IMR-90 (cell line): ENCODE measurements at regions not wholly inside any gene's neighbourhood (a gene's known extent, or its start where the extent isn't known, plus 50 kb on each side); places are given as distances from the start of the nearest gene placed in this dataset.
"Not testable (repeated sequence)": the region's sequence is repeated elsewhere in the genome, so short reads cannot be mapped to it uniquely, and the experiment has no call there.

Experiments
- BHLHE40 ChIP-seq: fragments of 150-350 bp; IDR thresholded peaks from 2 replicates; pipeline ENCODE4 v1.6.1; 2016; ENCODE audit warnings: mild to moderate bottlenecking, low read depth, low read length
- POLR2A ChIP-seq: IDR thresholded peaks from 2 replicates; pipeline ENCODE4 v1.6.1; 2012; ENCODE audit warnings: mild to moderate bottlenecking, low read depth, low read length
- RCOR1 ChIP-seq: IDR thresholded peaks from 2 replicates; pipeline ENCODE4 v1.6.1; 2012; ENCODE audit warnings: mild to moderate bottlenecking, low read length, improper control_type of control experiment; ENCODE audit not compliant: insufficient replicate concordance
- SMC3 ChIP-seq: fragments of 150-350 bp; IDR thresholded peaks from 2 replicates; pipeline ENCODE4 v1.6.1; 2016; ENCODE audit warnings: low read depth, mild to moderate bottlenecking, antibody characterized with exemption, low read length, moderate library complexity
- TF ChIP-seq, protein P1 (sequence below): conservative IDR thresholded peaks from 2 replicates; pipeline ENCODE4 v1.5.1; 2012; ENCODE audit warnings: mild to moderate bottlenecking, low read depth, low read length, improper control_type of control experiment
- TF ChIP-seq, protein P2 (sequence below): fragments of 150-350 bp; IDR thresholded peaks from 2 replicates; pipeline ENCODE4 v1.6.1; 2016; ENCODE audit warnings: low read depth, mild to moderate bottlenecking, low read length, moderate library complexity, borderline replicate concordance

DNA sequence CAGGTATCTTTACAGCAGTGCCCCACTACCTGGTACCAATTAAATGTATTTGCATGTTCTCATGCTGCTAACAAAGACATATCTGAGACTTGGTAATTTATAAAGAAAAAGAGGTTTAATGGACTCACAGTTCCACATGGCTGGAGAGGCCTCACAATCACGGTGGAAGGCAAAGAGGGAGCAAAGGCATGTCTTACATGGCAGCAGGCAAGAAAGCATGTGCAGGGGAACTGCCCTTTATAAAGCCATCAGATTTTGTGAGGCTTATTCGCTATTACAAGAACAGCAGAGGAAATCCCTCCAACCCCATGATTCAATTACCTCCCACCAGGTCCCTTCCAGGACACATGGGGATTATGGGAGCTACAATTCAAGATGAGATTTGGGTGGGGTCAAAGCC is 512.1 kb upstream of the ADGRB3 start:
- TF ChIP-seq, protein P1, sequence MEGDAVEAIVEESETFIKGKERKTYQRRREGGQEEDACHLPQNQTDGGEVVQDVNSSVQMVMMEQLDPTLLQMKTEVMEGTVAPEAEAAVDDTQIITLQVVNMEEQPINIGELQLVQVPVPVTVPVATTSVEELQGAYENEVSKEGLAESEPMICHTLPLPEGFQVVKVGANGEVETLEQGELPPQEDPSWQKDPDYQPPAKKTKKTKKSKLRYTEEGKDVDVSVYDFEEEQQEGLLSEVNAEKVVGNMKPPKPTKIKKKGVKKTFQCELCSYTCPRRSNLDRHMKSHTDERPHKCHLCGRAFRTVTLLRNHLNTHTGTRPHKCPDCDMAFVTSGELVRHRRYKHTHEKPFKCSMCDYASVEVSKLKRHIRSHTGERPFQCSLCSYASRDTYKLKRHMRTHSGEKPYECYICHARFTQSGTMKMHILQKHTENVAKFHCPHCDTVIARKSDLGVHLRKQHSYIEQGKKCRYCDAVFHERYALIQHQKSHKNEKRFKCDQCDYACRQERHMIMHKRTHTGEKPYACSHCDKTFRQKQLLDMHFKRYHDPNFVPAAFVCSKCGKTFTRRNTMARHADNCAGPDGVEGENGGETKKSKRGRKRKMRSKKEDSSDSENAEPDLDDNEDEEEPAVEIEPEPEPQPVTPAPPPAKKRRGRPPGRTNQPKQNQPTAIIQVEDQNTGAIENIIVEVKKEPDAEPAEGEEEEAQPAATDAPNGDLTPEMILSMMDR: not testable (repeated sequence)
- not testable (repeated sequence) for TF ChIP-seq POLR2A, BHLHE40, RCOR1, SMC3
- TF ChIP-seq, protein P2, sequence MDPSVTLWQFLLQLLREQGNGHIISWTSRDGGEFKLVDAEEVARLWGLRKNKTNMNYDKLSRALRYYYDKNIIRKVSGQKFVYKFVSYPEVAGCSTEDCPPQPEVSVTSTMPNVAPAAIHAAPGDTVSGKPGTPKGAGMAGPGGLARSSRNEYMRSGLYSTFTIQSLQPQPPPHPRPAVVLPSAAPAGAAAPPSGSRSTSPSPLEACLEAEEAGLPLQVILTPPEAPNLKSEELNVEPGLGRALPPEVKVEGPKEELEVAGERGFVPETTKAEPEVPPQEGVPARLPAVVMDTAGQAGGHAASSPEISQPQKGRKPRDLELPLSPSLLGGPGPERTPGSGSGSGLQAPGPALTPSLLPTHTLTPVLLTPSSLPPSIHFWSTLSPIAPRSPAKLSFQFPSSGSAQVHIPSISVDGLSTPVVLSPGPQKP: not testable (repeated sequence)
